GM12872 (cell line): ENCODE measurements at regions not wholly inside any gene's neighbourhood (a gene's known extent, or its start where the extent isn't known, plus 50 kb on each side); places are given as distances from the start of the nearest gene placed in this dataset.

Source experiments
- TF ChIP-seq, protein P1 (sequence below): IDR thresholded peaks from 3 replicates; pipeline ENCODE4 v1.5.1; 2011; ENCODE audit warnings: low read depth, mild to moderate bottlenecking, low read length, moderate library complexity; ENCODE audit not compliant: insufficient read depth

GRCh38 chr4:166195101-166195500 lies 322.1 kb downstream of the TLL1 start:
- TF ChIP-seq, protein P1, sequence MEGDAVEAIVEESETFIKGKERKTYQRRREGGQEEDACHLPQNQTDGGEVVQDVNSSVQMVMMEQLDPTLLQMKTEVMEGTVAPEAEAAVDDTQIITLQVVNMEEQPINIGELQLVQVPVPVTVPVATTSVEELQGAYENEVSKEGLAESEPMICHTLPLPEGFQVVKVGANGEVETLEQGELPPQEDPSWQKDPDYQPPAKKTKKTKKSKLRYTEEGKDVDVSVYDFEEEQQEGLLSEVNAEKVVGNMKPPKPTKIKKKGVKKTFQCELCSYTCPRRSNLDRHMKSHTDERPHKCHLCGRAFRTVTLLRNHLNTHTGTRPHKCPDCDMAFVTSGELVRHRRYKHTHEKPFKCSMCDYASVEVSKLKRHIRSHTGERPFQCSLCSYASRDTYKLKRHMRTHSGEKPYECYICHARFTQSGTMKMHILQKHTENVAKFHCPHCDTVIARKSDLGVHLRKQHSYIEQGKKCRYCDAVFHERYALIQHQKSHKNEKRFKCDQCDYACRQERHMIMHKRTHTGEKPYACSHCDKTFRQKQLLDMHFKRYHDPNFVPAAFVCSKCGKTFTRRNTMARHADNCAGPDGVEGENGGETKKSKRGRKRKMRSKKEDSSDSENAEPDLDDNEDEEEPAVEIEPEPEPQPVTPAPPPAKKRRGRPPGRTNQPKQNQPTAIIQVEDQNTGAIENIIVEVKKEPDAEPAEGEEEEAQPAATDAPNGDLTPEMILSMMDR, result no peak

DNA sequence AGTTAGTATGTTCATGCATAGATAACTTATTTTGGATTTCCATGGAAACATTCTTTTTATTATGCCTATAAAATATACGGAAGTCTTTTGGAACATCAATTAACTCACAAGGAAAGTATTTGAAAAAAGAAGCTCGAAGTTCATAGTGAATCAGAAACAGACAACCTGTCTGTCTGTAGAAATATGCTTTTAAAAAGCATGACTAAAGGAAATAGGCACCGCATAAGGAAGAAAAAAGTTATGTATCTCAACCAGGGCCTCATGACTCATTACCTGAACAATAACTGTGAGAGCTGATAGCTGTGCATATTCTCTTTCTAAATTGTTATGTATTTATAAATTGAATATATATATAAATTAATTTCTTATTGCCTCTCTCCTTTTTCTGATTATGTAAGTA lies 324.1 kb downstream of the TLL1 start:
- TF ChIP-seq, protein P1, result no peak

- TF ChIP-seq, protein P1, result no peak
These were observed 325.0 kb downstream of the TLL1 start for GRCh38 chr4:166198041-166198440.

GRCh38 chr4:166198516-166199310 lies 325.7 kb downstream of the TLL1 start:
- TF ChIP-seq, protein P1, result no peak

- TF ChIP-seq, protein P1, result no peak
These were observed 330.0 kb downstream of the TLL1 start for GRCh38 chr4:166202991-166203390.

GRCh38 chr4:166222271-166222670 lies 349.2 kb downstream of the TLL1 start:
- TF ChIP-seq, protein P1, result no peak

- TF ChIP-seq, protein P1, result no peak
These were observed 355.1 kb downstream of the TLL1 start for GRCh38 chr4:166228112-166228511.
